Astrocyte (in vitro differentiated cells and primary cell): ENCODE measurements at regions not wholly inside any gene's neighbourhood (a gene's known extent, or its start where the extent isn't known, plus 50 kb on each side); places are given as distances from the start of the nearest gene placed in this dataset.

Experiments used
- DNase-seq: peaks from one replicate; pipeline ENCODE4 v3.0.0-alpha.2; 2010; ENCODE audit warnings: low read depth
- FAIRE-seq: peaks from 2 replicates; lab custom pipeline; 2011; peaks lifted over from hg19 to GRCh38; lab: Jason Lieb, UNC
- H2AFZ ChIP-seq: 2 replicates; pipeline ENCODE4 v1.6.0; 2012; ENCODE audit warnings: low read depth, low read length, inconsistent platforms
- H3K27ac ChIP-seq: 2 replicates; pipeline ENCODE4 v1.5.1; 2011; ENCODE audit warnings: low read depth, low read length, inconsistent platforms
- H3K27me3 ChIP-seq: 2 replicates; pipeline ENCODE4 v1.6.0; 2011; ENCODE audit warnings: low read length, inconsistent platforms; ENCODE audit not compliant: insufficient read depth
- H3K36me3 ChIP-seq: 2 replicates; pipeline ENCODE4 v1.5.1; 2011; ENCODE audit warnings: low read length, inconsistent platforms; ENCODE audit not compliant: insufficient read depth
- H3K4me1 ChIP-seq: 2 replicates; pipeline ENCODE4 v1.5.1; 2011; ENCODE audit warnings: low read length, inconsistent platforms; ENCODE audit not compliant: insufficient read depth
- H3K4me2 ChIP-seq: 2 replicates; pipeline ENCODE4 v1.6.0; 2012; ENCODE audit warnings: low read length, inconsistent platforms
- H3K4me3 ChIP-seq: 2 replicates; pipeline ENCODE4 v1.5.1; 2011; ENCODE audit warnings: low read depth, mild to moderate bottlenecking, low read length, inconsistent platforms; ENCODE audit not compliant: insufficient read depth
- H3K79me2 ChIP-seq: 2 replicates; pipeline ENCODE4 v1.6.0; 2012; ENCODE audit warnings: mild to moderate bottlenecking, low read length, inconsistent platforms; ENCODE audit not compliant: insufficient read depth
- H3K9ac ChIP-seq: 2 replicates; pipeline ENCODE4 v1.6.0; 2012; ENCODE audit warnings: mild to moderate bottlenecking, low read length, inconsistent platforms
- H3K9me3 ChIP-seq: 2 replicates; pipeline ENCODE4 v1.5.1; 2012; ENCODE audit warnings: low read depth, mild to moderate bottlenecking, low read length, inconsistent platforms; ENCODE audit not compliant: insufficient read depth
- H4K20me1 ChIP-seq: 2 replicates; pipeline ENCODE4 v1.6.0; 2012; ENCODE audit warnings: low read length, inconsistent platforms; ENCODE audit not compliant: insufficient read depth
- H3K27ac Mint-ChIP-seq: one replicate; pipeline ENCODE4 v1.8.0; 2021; ENCODE audit warnings: mild to moderate bottlenecking, mixed read lengths; ENCODE audit not compliant: unreplicated experiment
- H3K27me3 Mint-ChIP-seq: one replicate; pipeline ENCODE4 v1.8.0; 2021; ENCODE audit warnings: low read depth, mixed read lengths; ENCODE audit not compliant: unreplicated experiment
- H3K36me3 Mint-ChIP-seq: one replicate; pipeline ENCODE4 v1.8.0; 2021; ENCODE audit warnings: low read depth, mixed read lengths; ENCODE audit not compliant: unreplicated experiment
- H3K4me1 Mint-ChIP-seq: one replicate; pipeline ENCODE4 v1.8.0; 2021; ENCODE audit warnings: low read depth, mixed read lengths; ENCODE audit not compliant: unreplicated experiment
- H3K4me3 Mint-ChIP-seq: one replicate; pipeline ENCODE4 v1.8.0; 2021; ENCODE audit warnings: mild to moderate bottlenecking, moderate library complexity, mixed read lengths; ENCODE audit not compliant: unreplicated experiment
- H3K9me3 Mint-ChIP-seq: one replicate; pipeline ENCODE4 v1.8.0; 2021; ENCODE audit warnings: mild to moderate bottlenecking, mixed read lengths; ENCODE audit not compliant: unreplicated experiment
- CTCF ChIP-seq: IDR thresholded peaks from 2 replicates; pipeline ENCODE4 v1.5.1; 2011; ENCODE audit warnings: low read depth, mild to moderate bottlenecking, inconsistent platforms, low read length, moderate library complexity; ENCODE audit not compliant: insufficient read depth
- EZH2 ChIP-seq: IDR thresholded peaks from 2 replicates; pipeline ENCODE4 v1.6.1; 2012; ENCODE audit warnings: mild to moderate bottlenecking, low read length, inconsistent platforms; ENCODE audit not compliant: insufficient read depth

- no peaks in the 10 kb centered on the region for H3K36me3 ChIP-seq
- Mint-ChIP-seq H3K4me1 (no peaks in the 10 kb centered on the region), H3K27ac (no peak overlapping the region), H3K9me3 (no peaks in the 10 kb centered on the region), H3K27me3 (no peaks in the 10 kb centered on the region), H3K4me3 (no peak overlapping the region), H3K36me3 (no peaks in the 10 kb centered on the region)
- H3K79me2 ChIP-seq, result no peaks in the 10 kb centered on the region
- no peak for FAIRE-seq
- TF ChIP-seq EZH2 (no peak), CTCF (no peak)
- H3K4me1 ChIP-seq, result no peaks in the 10 kb centered on the region
- no peak overlapping the region for H3K9ac ChIP-seq
- H3K4me2 ChIP-seq, result no peak overlapping the region
- H3K27me3 ChIP-seq, result no peaks in the 10 kb centered on the region
- H3K4me3 ChIP-seq, result no peak overlapping the region
- no peak overlapping the region for H3K27ac ChIP-seq
- H3K9me3 ChIP-seq, result no peaks in the 10 kb centered on the region
- no peaks in the 10 kb centered on the region for H4K20me1 ChIP-seq
- no peak for DNase-seq
- H2AFZ ChIP-seq, result no peak overlapping the region
Observed at GRCh38 chr4:163969291-163969690, 474.8 kb downstream of the TMA16 start.

DNA sequence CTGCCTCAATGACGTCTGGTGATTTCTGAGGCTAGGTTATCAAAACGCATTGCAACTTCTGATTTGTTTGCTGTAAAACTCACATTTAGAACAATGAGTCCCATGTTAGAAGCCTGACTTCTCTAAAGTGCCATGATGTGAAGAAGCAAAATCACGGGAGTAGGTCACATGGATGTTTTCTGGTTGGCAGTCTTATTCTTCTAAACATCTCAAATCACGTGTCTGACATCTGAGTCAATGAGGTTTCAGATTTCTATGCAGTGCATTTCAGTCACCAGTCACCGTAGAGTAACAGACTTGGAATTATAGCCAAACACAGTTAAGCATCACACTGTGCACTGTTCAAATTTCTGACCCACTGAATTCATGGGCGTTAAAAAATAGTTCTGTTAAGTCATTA is 482.1 kb downstream of the TMA16 start:
- Histone ChIP-seq H3K79me2 (no peaks in the 10 kb centered on the region), H3K9ac (no peak overlapping the region), H3K36me3 (no peaks in the 10 kb centered on the region), H3K4me2 (no peak overlapping the region), H4K20me1 (no peaks in the 10 kb centered on the region), H3K4me1 (no peaks in the 10 kb centered on the region), H3K27ac (no peak overlapping the region), H3K9me3 (no peaks in the 10 kb centered on the region), H2AFZ (no peak overlapping the region), H3K4me3 (no peak overlapping the region), H3K27me3 (no peaks in the 10 kb centered on the region)
- peaks cover 3% of the 10 kb centered on the region for H3K4me1 Mint-ChIP-seq
- H3K4me3 Mint-ChIP-seq, result no peak overlapping the region
- FAIRE-seq (no peak), DNase-seq (no peak)
- H3K36me3 Mint-ChIP-seq, result no peaks in the 10 kb centered on the region
- TF ChIP-seq EZH2, result no peak
- no peak for TF ChIP-seq CTCF
- H3K27ac Mint-ChIP-seq, result no peak overlapping the region
- no peaks in the 10 kb centered on the region for H3K27me3 Mint-ChIP-seq
- no peaks in the 10 kb centered on the region for H3K9me3 Mint-ChIP-seq

DNA sequence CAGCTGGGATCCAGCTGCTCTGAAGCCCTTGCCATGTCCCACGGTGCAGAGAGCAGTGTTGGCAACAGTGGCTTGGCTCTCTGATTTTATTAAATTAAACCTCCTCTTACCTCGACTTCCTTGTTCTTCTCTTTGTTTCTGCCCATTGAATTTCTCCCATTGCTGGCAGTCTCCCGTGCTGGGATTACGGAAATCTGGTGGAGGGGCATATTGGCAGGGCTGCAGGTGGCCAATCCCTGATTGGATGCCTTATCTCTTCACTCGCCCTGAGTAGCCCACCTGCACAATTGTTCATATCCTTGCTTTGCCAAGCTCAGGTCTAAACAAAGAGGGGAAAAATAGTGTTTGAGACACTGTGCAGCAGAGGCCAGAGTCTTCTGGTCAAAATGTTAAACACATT is 493.9 kb downstream of the TMA16 start:
- Histone ChIP-seq H3K36me3 (no peaks in the 10 kb centered on the region), H3K9me3 (no peaks in the 10 kb centered on the region), H3K27ac (no peak overlapping the region), H3K4me3 (no peak overlapping the region), H4K20me1 (no peaks in the 10 kb centered on the region), H3K4me2 (no peak overlapping the region), H3K27me3 (no peaks in the 10 kb centered on the region), H3K79me2 (no peaks in the 10 kb centered on the region), H3K9ac (no peak overlapping the region), H2AFZ (no peak overlapping the region), H3K4me1 (no peaks in the 10 kb centered on the region)
- Mint-ChIP-seq H3K9me3 (no peaks in the 10 kb centered on the region), H3K36me3 (no peaks in the 10 kb centered on the region), H3K4me1 (no peaks in the 10 kb centered on the region), H3K27me3 (peaks cover 2% of the 10 kb centered on the region), H3K4me3 (no peak overlapping the region), H3K27ac (no peak overlapping the region)
- FAIRE-seq (no peak), DNase-seq (no peak)
- TF ChIP-seq EZH2, result no peak
- no peak for TF ChIP-seq CTCF
